KMS-11 (cell line): ENCODE measurements at regions not wholly inside any gene's neighbourhood (a gene's known extent, or its start where the extent isn't known, plus 50 kb on each side); places are given as distances from the start of the nearest gene placed in this dataset.

Experiments
- H2AFZ ChIP-seq: fragments of 200-600 bp; sonication (generic); 2 replicates; pipeline ENCODE4 v1.6.1; 2016; ENCODE audit warnings: antibody characterized with exemption, mixed run types, low read depth
- H3K27ac ChIP-seq: fragments of 200-600 bp; sonication (generic); 2 replicates; pipeline ENCODE4 v1.6.1; 2016; ENCODE audit warnings: mild to moderate bottlenecking, mixed run types
- H3K27me3 ChIP-seq: fragments of 200-600 bp; sonication (generic); 2 replicates; pipeline ENCODE4 v1.6.1; 2017; ENCODE audit warnings: mild to moderate bottlenecking, low read depth, mixed run types, moderate library complexity; ENCODE audit not compliant: insufficient read depth
- H3K36me3 ChIP-seq: fragments of 200-600 bp; sonication (generic); 2 replicates; pipeline ENCODE4 v1.6.1; 2017; ENCODE audit warnings: mild to moderate bottlenecking, mixed run types; ENCODE audit not compliant: insufficient read depth
- H3K4me1 ChIP-seq: fragments of 200-600 bp; sonication (generic); 2 replicates; pipeline ENCODE4 v1.6.1; 2016; ENCODE audit warnings: mild to moderate bottlenecking, low read depth, mixed run types; ENCODE audit not compliant: poor library complexity, severe bottlenecking
- H3K4me2 ChIP-seq: fragments of 200-600 bp; sonication (generic); 2 replicates; pipeline ENCODE4 v1.7.0; 2016; ENCODE audit warnings: mild to moderate bottlenecking, mixed run types
- H3K4me3 ChIP-seq: fragments of 200-600 bp; sonication (generic); IDR thresholded peaks from 2 replicates; pipeline ENCODE4 v1.6.1; 2017; ENCODE audit warnings: low read depth, low read length, mixed read lengths; ENCODE audit not compliant: insufficient read depth
- H3K79me2 ChIP-seq: fragments of 200-600 bp; sonication (generic); 2 replicates; pipeline ENCODE4 v1.6.1; 2016; ENCODE audit warnings: low read depth, mixed run types; ENCODE audit not compliant: insufficient read depth
- H3K9ac ChIP-seq: fragments of 200-600 bp; sonication (generic); 2 replicates; pipeline ENCODE4 v1.6.1; 2016; ENCODE audit warnings: mild to moderate bottlenecking, mixed run types
- H4K20me1 ChIP-seq: fragments of 200-600 bp; sonication (generic); 2 replicates; pipeline ENCODE4 v1.6.1; 2016; ENCODE audit warnings: mild to moderate bottlenecking, mixed run types; ENCODE audit not compliant: insufficient read depth
- TF ChIP-seq, protein P1 (sequence below): fragments of 200-600 bp; sonication (generic); conservative IDR thresholded peaks from 2 replicates; pipeline ENCODE4 v1.6.1; 2017; ENCODE audit warnings: low read depth, mild to moderate bottlenecking, antibody characterized with exemption, low read length, moderate library complexity, mixed read lengths

DNA sequence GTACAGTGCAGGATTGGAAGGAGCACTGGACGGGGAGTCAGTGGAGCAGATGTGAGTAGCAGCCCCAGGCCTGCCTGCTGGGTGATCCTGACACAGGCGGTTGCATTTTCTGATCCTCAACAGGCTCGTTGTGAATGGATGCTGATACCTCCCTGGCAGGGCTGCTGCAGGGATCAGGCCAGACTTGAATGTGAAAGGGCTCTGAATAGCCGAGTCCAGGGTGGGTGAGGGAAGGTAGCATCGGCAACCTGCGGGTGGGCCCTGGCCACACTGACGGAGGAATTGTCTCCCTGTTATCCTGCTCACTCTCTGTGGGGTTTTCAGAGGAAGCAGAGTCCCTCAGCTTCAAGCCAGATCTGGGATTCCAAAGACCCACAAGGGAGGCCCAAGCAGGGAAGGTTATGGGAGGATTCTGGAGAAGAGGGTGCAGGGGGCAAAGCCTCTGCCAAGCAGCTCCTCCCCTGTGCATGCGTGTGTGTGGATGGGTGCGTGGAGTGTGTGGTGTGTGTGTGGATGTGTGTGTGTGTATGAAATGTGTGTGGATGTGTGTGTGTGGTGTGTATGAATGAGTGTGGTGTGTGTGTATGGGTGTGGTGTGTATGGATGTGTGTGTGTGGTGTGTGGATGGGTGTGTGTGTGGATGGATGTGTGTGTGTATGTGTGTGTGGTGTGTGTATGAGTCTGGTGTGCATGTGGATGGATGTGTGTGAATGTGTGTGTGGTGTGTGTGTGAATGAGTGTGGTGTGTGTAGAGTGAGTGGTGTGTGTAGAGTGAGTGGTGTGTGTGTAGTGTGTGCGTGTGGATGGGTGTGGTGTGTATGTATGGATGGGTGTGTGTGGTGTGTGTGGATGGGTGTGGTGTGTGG is 100.3 kb downstream of the UBIAD1 start:
- H3K36me3 ChIP-seq, result no peaks in the 10 kb centered on the region
- no peaks in the 10 kb centered on the region for H3K4me1 ChIP-seq
- H3K27ac ChIP-seq, result no peak overlapping the region
- no peak overlapping the region for H3K4me3 ChIP-seq
- TF ChIP-seq, protein P1, sequence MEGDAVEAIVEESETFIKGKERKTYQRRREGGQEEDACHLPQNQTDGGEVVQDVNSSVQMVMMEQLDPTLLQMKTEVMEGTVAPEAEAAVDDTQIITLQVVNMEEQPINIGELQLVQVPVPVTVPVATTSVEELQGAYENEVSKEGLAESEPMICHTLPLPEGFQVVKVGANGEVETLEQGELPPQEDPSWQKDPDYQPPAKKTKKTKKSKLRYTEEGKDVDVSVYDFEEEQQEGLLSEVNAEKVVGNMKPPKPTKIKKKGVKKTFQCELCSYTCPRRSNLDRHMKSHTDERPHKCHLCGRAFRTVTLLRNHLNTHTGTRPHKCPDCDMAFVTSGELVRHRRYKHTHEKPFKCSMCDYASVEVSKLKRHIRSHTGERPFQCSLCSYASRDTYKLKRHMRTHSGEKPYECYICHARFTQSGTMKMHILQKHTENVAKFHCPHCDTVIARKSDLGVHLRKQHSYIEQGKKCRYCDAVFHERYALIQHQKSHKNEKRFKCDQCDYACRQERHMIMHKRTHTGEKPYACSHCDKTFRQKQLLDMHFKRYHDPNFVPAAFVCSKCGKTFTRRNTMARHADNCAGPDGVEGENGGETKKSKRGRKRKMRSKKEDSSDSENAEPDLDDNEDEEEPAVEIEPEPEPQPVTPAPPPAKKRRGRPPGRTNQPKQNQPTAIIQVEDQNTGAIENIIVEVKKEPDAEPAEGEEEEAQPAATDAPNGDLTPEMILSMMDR, result no peak
- peaks cover 59% of the 10 kb centered on the region for H3K27me3 ChIP-seq
- H3K79me2 ChIP-seq, result no peaks in the 10 kb centered on the region
- H3K9ac ChIP-seq, result no peak overlapping the region
- no peak overlapping the region for H3K4me2 ChIP-seq
- no peak overlapping the region for H2AFZ ChIP-seq
- no peaks in the 10 kb centered on the region for H4K20me1 ChIP-seq

DNA sequence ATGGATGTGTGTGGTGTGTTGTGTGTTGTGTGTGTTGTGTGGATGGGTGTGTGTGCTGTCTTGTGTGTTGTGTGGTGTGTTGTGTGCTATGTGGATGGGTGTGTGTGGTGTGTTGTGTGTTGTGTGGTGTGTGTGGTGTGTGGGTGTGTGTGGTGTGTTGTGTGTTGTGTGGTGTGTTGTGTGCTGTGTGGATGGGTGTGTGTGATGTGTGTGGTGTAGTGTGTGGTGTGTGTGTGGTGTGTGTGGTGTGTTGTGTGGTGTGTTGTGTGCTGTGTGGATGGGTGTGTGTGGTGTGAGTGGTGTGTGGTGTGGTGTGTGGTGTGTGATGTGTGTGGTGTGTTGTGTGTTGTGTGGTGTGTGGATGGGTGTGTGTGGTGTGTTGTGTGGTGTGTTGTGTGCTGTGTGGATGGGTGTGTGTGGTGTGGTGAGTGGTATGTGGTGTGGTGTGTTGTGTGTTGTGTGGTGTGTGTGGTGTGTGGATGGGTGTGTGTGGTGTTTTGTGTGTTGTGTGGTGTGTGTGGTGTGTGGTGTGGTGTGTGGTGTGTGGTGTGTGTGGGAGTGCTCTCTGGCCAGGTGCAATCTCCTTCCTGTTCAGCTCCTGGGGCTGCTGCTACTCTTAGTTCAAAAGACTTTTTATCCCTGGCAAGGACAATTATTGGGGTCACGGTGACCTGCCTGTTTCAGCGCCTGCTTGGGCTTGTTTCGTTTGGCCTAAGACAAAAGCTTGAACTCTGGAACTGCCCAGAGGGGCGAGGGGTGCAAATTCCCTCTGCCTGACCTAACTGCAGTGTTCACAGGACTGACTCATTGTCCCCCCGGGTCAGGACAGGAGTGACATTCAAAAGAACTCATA is 101.1 kb downstream of the UBIAD1 start:
- Histone ChIP-seq H4K20me1 (no peaks in the 10 kb centered on the region), H3K36me3 (no peaks in the 10 kb centered on the region), H3K9ac (no peak overlapping the region), H3K27me3 (peaks cover 56% of the 10 kb centered on the region), H3K79me2 (no peaks in the 10 kb centered on the region), H3K27ac (no peak overlapping the region), H3K4me2 (no peak overlapping the region), H3K4me3 (no peak overlapping the region), H2AFZ (no peak overlapping the region), H3K4me1 (no peaks in the 10 kb centered on the region)
- TF ChIP-seq, protein P1, result no peak

DNA sequence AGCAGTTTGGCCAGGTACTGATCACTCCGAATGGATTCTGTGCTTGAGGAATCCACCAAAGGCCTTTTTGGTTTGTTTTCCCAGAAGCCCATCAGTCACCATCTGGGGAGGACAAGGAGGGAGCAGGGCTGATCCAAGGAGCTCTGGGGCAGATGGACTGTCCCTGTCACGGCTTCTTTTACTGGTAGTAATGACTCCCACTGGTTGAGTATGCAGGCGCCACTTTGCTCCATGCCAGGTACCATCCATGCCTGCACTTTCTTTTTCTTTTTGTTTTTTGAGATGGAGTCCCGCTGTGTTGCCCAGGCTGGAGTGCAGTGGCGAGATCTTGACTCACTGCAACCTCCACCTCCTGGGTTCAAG is 101.7 kb downstream of the UBIAD1 start:
- TF ChIP-seq, protein P1, result no peak
- H3K9ac ChIP-seq, result no peak overlapping the region
- no peak overlapping the region for H3K4me2 ChIP-seq

DNA sequence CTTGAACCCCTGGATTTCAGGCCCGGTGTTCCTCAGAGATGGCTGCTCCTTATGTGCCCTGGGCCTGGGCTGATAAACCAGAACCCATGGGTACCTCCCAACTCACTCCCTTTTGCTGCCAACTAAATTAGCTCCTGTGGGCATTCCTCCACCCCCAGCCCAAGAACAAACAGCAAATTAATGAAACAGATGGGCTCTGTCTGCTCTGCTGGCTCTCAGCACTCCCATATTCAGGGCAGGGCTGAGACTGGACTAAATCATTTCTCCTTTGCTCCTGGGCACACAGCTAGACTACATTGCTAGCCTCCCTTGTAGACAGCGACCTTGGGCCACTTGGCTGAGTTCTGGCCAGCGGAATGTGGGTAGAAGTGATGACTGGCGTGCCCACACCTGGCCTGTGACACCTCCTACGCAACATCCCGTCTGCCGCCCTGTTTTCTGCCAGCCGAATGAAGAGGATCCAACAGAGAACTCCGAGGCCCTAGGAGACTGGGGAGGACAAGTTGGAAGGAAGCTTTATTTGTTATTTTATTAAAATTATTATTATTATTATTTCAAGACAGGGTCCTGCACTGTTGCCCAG is 101.9 kb upstream of the DISP3 start:
- Histone ChIP-seq H3K4me3 (no peak overlapping the region), H4K20me1 (no peaks in the 10 kb centered on the region), H3K9ac (no peak overlapping the region), H2AFZ (no peak overlapping the region), H3K27me3 (peaks cover 53% of the 10 kb centered on the region), H3K36me3 (no peaks in the 10 kb centered on the region), H3K79me2 (no peaks in the 10 kb centered on the region), H3K4me1 (no peaks in the 10 kb centered on the region), H3K27ac (no peak overlapping the region), H3K4me2 (no peak overlapping the region)
- TF ChIP-seq, protein P1, result no peak

More for the DNA sequence above, 101.7 kb downstream of the UBIAD1 start:
- no peak overlapping the region for H2AFZ ChIP-seq
- no peak overlapping the region for H3K27ac ChIP-seq
- no peaks in the 10 kb centered on the region for H3K79me2 ChIP-seq
- H3K4me1 ChIP-seq, result no peaks in the 10 kb centered on the region
- H3K4me3 ChIP-seq, result no peak overlapping the region
- peaks cover 56% of the 10 kb centered on the region for H3K27me3 ChIP-seq
- no peaks in the 10 kb centered on the region for H3K36me3 ChIP-seq
- no peaks in the 10 kb centered on the region for H4K20me1 ChIP-seq
